HL-60 (cell line): ENCODE measurements at regions not wholly inside any gene's neighbourhood (a gene's known extent, or its start where the extent isn't known, plus 50 kb on each side); places are given as distances from the start of the nearest gene placed in this dataset.

Experiments used
- DNase-seq, 2 experiments: peaks; one replicate each; pipeline ENCODE4 v3.0.0-alpha.2; 2010 to 2020; ENCODE audit warnings: low read depth in 1 of 2, low spot score in 1 of 2
- H3K27ac ChIP-seq: fragments of 250-450 bp; sonication (Bioruptor Pico); replicated peaks from 2 replicates; pipeline ENCODE4 v1.5.1; 2020; ENCODE audit warnings: mild to moderate bottlenecking, moderate library complexity
- H3K27me3 ChIP-seq: fragments of 250-450 bp; sonication (Bioruptor Pico); 2 replicates; pipeline ENCODE4 v1.5.1; 2021; ENCODE audit warnings: mild to moderate bottlenecking, moderate library complexity; ENCODE audit not compliant: insufficient read depth, poor library complexity, severe bottlenecking
- H3K4me3 ChIP-seq: replicated peaks from 2 replicates; pipeline ENCODE4 v1.5.1; 2011; ENCODE audit warnings: mild to moderate bottlenecking, control low read depth, low read length; ENCODE audit not compliant: insufficient read depth
- CTCF ChIP-seq: IDR thresholded peaks from one replicate; pipeline ENCODE4 v1.5.1; 2011; ENCODE audit warnings: low read length, control low read depth, inconsistent platforms; ENCODE audit not compliant: insufficient read depth
- GABPA ChIP-seq: IDR thresholded peaks from 2 replicates; pipeline ENCODE4 v1.6.1; 2012; ENCODE audit warnings: low read depth
- POLR2AphosphoS5 ChIP-seq: IDR thresholded peaks from 2 replicates; pipeline ENCODE4 v1.6.1; 2012; ENCODE audit warnings: low read depth
- REST ChIP-seq: IDR thresholded peaks from 2 replicates; pipeline ENCODE4 v1.6.1; 2012; ENCODE audit warnings: low read depth; ENCODE audit not compliant: insufficient replicate concordance
- SPI1 ChIP-seq: IDR thresholded peaks from 2 replicates; pipeline ENCODE4 v1.6.1; 2012; ENCODE audit warnings: low read depth, mild to moderate bottlenecking, borderline replicate concordance

GRCh38 chr7:20007510-20007909, 209.7 kb downstream of the MACC1 start:
- H3K4me3 ChIP-seq = no peak overlapping the region
- no peaks in the 10 kb centered on the region for H3K27me3 ChIP-seq
- H3K27ac ChIP-seq = no peak overlapping the region
- no peak for DNase-seq
- no peak for TF ChIP-seq POLR2AphosphoS5
- TF ChIP-seq REST = no peak
- no peak for TF ChIP-seq CTCF
- no peak for TF ChIP-seq SPI1
- TF ChIP-seq GABPA = no peak

- Histone ChIP-seq H3K4me3 (no peak overlapping the region), H3K27me3 (no peaks in the 10 kb centered on the region), H3K27ac (no peak overlapping the region)
- DNase-seq = no peak
- no peak for TF ChIP-seq CTCF
- TF ChIP-seq SPI1 = no peak
- no peak for TF ChIP-seq POLR2AphosphoS5
- no peak for TF ChIP-seq REST
- TF ChIP-seq GABPA = no peak
Measured at GRCh38 chr7:20005081-20005480, 212.1 kb downstream of the MACC1 start.

GRCh38 chr7:19999681-20000080, 217.5 kb downstream of the MACC1 start:
- Histone ChIP-seq H3K27me3 (no peaks in the 10 kb centered on the region), H3K4me3 (no peak overlapping the region), H3K27ac (no peak overlapping the region)
- DNase-seq = no peak
- TF ChIP-seq SPI1 (no peak), CTCF (no peak), REST (no peak), GABPA (no peak), POLR2AphosphoS5 (no peak)
